HL-60 (cell line): ENCODE measurements at regions not wholly inside any gene's neighbourhood (a gene's known extent, or its start where the extent isn't known, plus 50 kb on each side); places are given as distances from the start of the nearest gene placed in this dataset.

Experiments used
- POLR2AphosphoS5 ChIP-seq: IDR thresholded peaks from 2 replicates; pipeline ENCODE4 v1.6.1; 2012; ENCODE audit warnings: low read depth
- TF ChIP-seq, protein P1 (sequence below): IDR thresholded peaks from one replicate; pipeline ENCODE4 v1.5.1; 2011; ENCODE audit warnings: low read length, control low read depth, inconsistent platforms; ENCODE audit not compliant: insufficient read depth
- TF ChIP-seq, protein P2 (sequence below): IDR thresholded peaks from 2 replicates; pipeline ENCODE4 v1.6.1; 2012; ENCODE audit warnings: low read depth; ENCODE audit not compliant: insufficient replicate concordance

DNA sequence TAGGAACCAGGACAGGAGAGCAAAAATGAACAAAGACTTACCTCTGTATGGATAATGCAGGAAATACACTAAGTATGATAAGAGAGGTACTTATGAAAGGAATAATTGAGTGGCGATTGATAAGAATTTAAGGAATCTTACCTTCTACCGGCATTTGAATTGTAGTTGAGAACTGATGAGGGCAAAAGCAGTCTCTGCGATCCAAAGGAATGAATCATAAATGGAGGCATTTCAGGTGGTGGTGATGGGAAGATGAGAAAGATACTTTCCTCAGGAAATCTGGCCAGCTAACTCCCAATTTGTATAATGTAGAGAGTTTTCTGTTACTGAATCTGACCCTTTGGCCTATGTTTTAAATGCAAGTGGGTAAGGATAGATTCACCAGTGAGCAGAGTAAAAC, 71.9 kb upstream of the C11orf87 start:
- TF ChIP-seq, protein P1, sequence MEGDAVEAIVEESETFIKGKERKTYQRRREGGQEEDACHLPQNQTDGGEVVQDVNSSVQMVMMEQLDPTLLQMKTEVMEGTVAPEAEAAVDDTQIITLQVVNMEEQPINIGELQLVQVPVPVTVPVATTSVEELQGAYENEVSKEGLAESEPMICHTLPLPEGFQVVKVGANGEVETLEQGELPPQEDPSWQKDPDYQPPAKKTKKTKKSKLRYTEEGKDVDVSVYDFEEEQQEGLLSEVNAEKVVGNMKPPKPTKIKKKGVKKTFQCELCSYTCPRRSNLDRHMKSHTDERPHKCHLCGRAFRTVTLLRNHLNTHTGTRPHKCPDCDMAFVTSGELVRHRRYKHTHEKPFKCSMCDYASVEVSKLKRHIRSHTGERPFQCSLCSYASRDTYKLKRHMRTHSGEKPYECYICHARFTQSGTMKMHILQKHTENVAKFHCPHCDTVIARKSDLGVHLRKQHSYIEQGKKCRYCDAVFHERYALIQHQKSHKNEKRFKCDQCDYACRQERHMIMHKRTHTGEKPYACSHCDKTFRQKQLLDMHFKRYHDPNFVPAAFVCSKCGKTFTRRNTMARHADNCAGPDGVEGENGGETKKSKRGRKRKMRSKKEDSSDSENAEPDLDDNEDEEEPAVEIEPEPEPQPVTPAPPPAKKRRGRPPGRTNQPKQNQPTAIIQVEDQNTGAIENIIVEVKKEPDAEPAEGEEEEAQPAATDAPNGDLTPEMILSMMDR, result no peak
- TF ChIP-seq, protein P2, sequence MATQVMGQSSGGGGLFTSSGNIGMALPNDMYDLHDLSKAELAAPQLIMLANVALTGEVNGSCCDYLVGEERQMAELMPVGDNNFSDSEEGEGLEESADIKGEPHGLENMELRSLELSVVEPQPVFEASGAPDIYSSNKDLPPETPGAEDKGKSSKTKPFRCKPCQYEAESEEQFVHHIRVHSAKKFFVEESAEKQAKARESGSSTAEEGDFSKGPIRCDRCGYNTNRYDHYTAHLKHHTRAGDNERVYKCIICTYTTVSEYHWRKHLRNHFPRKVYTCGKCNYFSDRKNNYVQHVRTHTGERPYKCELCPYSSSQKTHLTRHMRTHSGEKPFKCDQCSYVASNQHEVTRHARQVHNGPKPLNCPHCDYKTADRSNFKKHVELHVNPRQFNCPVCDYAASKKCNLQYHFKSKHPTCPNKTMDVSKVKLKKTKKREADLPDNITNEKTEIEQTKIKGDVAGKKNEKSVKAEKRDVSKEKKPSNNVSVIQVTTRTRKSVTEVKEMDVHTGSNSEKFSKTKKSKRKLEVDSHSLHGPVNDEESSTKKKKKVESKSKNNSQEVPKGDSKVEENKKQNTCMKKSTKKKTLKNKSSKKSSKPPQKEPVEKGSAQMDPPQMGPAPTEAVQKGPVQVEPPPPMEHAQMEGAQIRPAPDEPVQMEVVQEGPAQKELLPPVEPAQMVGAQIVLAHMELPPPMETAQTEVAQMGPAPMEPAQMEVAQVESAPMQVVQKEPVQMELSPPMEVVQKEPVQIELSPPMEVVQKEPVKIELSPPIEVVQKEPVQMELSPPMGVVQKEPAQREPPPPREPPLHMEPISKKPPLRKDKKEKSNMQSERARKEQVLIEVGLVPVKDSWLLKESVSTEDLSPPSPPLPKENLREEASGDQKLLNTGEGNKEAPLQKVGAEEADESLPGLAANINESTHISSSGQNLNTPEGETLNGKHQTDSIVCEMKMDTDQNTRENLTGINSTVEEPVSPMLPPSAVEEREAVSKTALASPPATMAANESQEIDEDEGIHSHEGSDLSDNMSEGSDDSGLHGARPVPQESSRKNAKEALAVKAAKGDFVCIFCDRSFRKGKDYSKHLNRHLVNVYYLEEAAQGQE, result no peak
- no peak for TF ChIP-seq POLR2AphosphoS5
